ENCODE measurements at regions not wholly inside any gene's neighbourhood (a gene's known extent, or its start where the extent isn't known, plus 50 kb on each side); places are given as distances from the start of the nearest gene placed in this dataset.
A peak's percentile ranks its signal among the peaks of the same experiment; 100 is the strongest.

- H3K36me3 ChIP-seq (ENCODE audit: low read depth), result no peaks in the 10 kb centered on the region
- TF ChIP-seq, protein P1, sequence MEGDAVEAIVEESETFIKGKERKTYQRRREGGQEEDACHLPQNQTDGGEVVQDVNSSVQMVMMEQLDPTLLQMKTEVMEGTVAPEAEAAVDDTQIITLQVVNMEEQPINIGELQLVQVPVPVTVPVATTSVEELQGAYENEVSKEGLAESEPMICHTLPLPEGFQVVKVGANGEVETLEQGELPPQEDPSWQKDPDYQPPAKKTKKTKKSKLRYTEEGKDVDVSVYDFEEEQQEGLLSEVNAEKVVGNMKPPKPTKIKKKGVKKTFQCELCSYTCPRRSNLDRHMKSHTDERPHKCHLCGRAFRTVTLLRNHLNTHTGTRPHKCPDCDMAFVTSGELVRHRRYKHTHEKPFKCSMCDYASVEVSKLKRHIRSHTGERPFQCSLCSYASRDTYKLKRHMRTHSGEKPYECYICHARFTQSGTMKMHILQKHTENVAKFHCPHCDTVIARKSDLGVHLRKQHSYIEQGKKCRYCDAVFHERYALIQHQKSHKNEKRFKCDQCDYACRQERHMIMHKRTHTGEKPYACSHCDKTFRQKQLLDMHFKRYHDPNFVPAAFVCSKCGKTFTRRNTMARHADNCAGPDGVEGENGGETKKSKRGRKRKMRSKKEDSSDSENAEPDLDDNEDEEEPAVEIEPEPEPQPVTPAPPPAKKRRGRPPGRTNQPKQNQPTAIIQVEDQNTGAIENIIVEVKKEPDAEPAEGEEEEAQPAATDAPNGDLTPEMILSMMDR (IDR thresholded peaks at IDR 0.05; ENCODE audit: poor library complexity, severe bottlenecking), result no peak
- no peak for ATAC-seq (ENCODE audit: low read depth)
Observed at GRCh38 chr14:98288825-98289224, 983.2 kb downstream of the BCL11B start.

GRCh38 chr14:98290596-98290995 lies 981.4 kb downstream of the BCL11B start:
- H3K27ac ChIP-seq (ENCODE audit: poor library complexity, severe bottlenecking), result no peak overlapping the region

More at GRCh38 chr14:98288825-98289224, 983.2 kb downstream of the BCL11B start:
- Histone ChIP-seq H3K9me3 (ENCODE audit: severe bottlenecking) (no peaks in the 10 kb centered on the region), H3K4me1 (ENCODE audit: insufficient read depth, poor library complexity, severe bottlenecking) (peaks cover 11% of the 10 kb centered on the region), H3K27me3 (ENCODE audit: insufficient read depth, poor library complexity, severe bottlenecking) (no peaks in the 10 kb centered on the region), H3K4me3 (ENCODE audit: severe bottlenecking) (no peak overlapping the region), H3K27ac (ENCODE audit: poor library complexity, severe bottlenecking) (no peak overlapping the region)
- no peak for DNase-seq (ENCODE audit: low spot score)

GRCh38 chr14:98292191-98292590 lies 979.8 kb downstream of the BCL11B start:
- TF ChIP-seq, protein P1 (IDR thresholded peaks at IDR 0.05; ENCODE audit: poor library complexity, severe bottlenecking), result no peak
- Histone ChIP-seq H3K9me3 (ENCODE audit: severe bottlenecking) (no peaks in the 10 kb centered on the region), H3K36me3 (ENCODE audit: low read depth) (no peaks in the 10 kb centered on the region), H3K27ac (ENCODE audit: poor library complexity, severe bottlenecking) (no peak overlapping the region), H3K4me1 (ENCODE audit: insufficient read depth, poor library complexity, severe bottlenecking) (peaks cover 12% of the 10 kb centered on the region), H3K27me3 (ENCODE audit: insufficient read depth, poor library complexity, severe bottlenecking) (no peaks in the 10 kb centered on the region), H3K4me3 (ENCODE audit: severe bottlenecking) (no peak overlapping the region)
- DNase-seq (ENCODE audit: low spot score) (no peak), ATAC-seq (ENCODE audit: low read depth) (no peak)

More at GRCh38 chr14:98290596-98290995, 981.4 kb downstream of the BCL11B start:
- peaks cover 12% of the 10 kb centered on the region for H3K4me1 ChIP-seq (ENCODE audit: insufficient read depth, poor library complexity, severe bottlenecking)
- H3K36me3 ChIP-seq (ENCODE audit: low read depth), result no peaks in the 10 kb centered on the region
- TF ChIP-seq, protein P1 (IDR thresholded peaks at IDR 0.05; ENCODE audit: poor library complexity, severe bottlenecking), result no peak
- no peak for DNase-seq (ENCODE audit: low spot score)
- H3K9me3 ChIP-seq (ENCODE audit: severe bottlenecking), result no peaks in the 10 kb centered on the region
- peak; percentile 96 for ATAC-seq (ENCODE audit: low read depth)
- H3K27me3 ChIP-seq (ENCODE audit: insufficient read depth, poor library complexity, severe bottlenecking), result no peaks in the 10 kb centered on the region
- H3K4me3 ChIP-seq (ENCODE audit: severe bottlenecking), result no peak overlapping the region

DNA sequence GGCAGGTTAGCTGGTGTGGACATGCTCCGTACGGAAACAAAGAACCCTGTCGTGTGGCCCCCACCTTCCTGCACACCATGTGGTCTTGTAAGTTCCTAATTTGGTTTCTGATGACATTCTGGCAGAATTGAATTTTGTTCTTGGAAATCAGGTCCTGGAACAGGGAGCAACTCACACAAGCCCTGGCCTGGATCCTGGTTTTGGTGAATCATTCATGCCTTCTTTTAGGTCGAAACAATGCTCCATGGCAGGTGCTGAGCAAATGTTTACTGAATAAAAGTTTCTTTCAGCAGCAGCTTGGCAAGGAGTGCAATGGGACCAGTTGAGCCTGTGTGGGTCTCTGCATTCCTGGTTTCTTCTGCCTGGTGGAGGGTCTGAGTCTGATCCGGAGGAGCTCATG lies 978.4 kb downstream of the BCL11B start:
- Histone ChIP-seq H3K4me1 (ENCODE audit: insufficient read depth, poor library complexity, severe bottlenecking) (peaks cover 12% of the 10 kb centered on the region), H3K27me3 (ENCODE audit: insufficient read depth, poor library complexity, severe bottlenecking) (no peaks in the 10 kb centered on the region), H3K36me3 (ENCODE audit: low read depth) (no peaks in the 10 kb centered on the region), H3K4me3 (ENCODE audit: severe bottlenecking) (no peak overlapping the region), H3K27ac (ENCODE audit: poor library complexity, severe bottlenecking) (no peak overlapping the region), H3K9me3 (ENCODE audit: severe bottlenecking) (no peaks in the 10 kb centered on the region)
- TF ChIP-seq, protein P1 (IDR thresholded peaks at IDR 0.05; ENCODE audit: poor library complexity, severe bottlenecking), result no peak
- no peak for DNase-seq (ENCODE audit: low spot score)
- peak; percentile 53 for ATAC-seq (ENCODE audit: low read depth)

DNA sequence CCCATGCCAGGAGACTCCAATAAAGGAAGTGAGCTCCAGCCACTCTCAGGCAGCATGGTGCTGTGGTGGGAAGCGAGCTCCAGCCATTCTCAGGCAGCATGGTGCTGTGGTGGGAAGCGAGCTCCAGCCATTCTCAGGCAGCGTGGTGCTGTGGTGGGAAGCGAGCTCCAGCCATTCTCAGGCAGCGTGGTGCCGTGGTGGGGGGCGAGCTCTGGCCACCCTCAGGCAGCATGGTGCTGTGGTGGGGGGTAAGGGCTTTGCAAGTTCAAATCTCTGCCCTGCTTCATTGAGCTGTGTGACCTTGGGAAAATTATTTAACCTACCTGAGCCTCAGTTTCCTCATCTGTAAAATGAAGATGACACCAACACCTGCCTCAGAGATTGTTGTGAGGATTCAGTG lies 975.1 kb downstream of the BCL11B start:
- Histone ChIP-seq H3K9me3 (ENCODE audit: severe bottlenecking) (no peaks in the 10 kb centered on the region), H3K36me3 (ENCODE audit: low read depth) (no peaks in the 10 kb centered on the region), H3K27me3 (ENCODE audit: insufficient read depth, poor library complexity, severe bottlenecking) (no peaks in the 10 kb centered on the region), H3K27ac (ENCODE audit: poor library complexity, severe bottlenecking) (no peak overlapping the region), H3K4me1 (ENCODE audit: insufficient read depth, poor library complexity, severe bottlenecking) (peaks cover 6% of the 10 kb centered on the region), H3K4me3 (ENCODE audit: severe bottlenecking) (no peak overlapping the region)
- TF ChIP-seq, protein P1 (IDR thresholded peaks at IDR 0.05; ENCODE audit: poor library complexity, severe bottlenecking), result no peak
- no peak for DNase-seq (ENCODE audit: low spot score)
- ATAC-seq (ENCODE audit: low read depth), result no peak

Measured in RWPE2 (cell line).